Smooth muscle cell of the brain vasculature (primary cell): ENCODE measurements at regions not wholly inside any gene's neighbourhood (a gene's known extent, or its start where the extent isn't known, plus 50 kb on each side); places are given as distances from the start of the nearest gene placed in this dataset.

Experiments used
- DNase-seq: peaks from one replicate; pipeline ENCODE4 v3.0.0-alpha.2; 2012; ENCODE audit warnings: low read depth, low spot score

GRCh38 chr9:107734256-107735013, 244.9 kb upstream of the KLF4 start:
- DNase-seq, result no peak

GRCh38 chr9:107733523-107733894, 243.9 kb upstream of the KLF4 start:
- DNase-seq, result no peak

- DNase-seq, result no peak
Measured at GRCh38 chr9:107732781-107733522, 243.4 kb upstream of the KLF4 start.

- DNase-seq, result no peak
Measured at GRCh38 chr9:107731115-107731762, 241.7 kb upstream of the KLF4 start.

GRCh38 chr9:107730666-107731065, 241.1 kb upstream of the KLF4 start:
- no peak for DNase-seq

DNA sequence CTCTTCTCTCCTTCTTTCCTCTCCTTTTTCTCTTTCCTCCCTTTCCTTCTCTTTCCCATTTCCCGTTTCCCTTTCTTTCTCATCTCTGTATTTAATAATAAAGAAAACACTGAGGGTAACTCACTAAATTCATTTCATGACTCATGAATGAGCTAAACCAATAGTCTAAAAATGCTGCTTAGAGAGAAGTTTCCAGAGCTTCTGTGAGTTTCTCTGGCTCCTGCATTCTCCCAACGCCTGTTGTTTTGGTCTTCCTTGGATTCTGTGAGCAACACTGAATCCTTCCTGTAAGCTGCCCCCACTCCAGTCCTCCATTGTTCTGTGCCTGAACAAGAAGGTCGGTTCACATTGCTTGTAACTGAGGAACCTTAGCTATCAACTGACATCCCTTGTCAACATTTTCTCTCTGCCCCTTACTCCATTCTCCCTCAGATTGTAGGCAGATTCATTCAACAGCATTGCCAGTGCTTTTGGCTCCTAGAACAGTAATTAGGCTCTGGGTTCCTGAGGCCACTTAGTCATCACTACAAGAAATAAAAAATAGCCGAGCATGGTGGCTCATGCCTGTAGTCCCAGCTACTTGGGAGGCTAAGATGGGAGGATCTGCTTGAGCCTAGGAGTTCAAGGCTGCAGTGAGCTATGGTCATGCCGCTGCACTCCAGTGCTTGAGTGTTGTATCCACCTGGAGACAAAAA, 237.7 kb upstream of the KLF4 start:
- no peak for DNase-seq

- no peak for DNase-seq
Measured at GRCh38 chr9:107723015-107723414, 233.4 kb upstream of the KLF4 start.

- no peak for DNase-seq
Measured at GRCh38 chr9:107721705-107722245, 232.2 kb upstream of the KLF4 start.

GRCh38 chr9:107720501-107720900, 230.9 kb upstream of the KLF4 start:
- DNase-seq, result no peak

DNA sequence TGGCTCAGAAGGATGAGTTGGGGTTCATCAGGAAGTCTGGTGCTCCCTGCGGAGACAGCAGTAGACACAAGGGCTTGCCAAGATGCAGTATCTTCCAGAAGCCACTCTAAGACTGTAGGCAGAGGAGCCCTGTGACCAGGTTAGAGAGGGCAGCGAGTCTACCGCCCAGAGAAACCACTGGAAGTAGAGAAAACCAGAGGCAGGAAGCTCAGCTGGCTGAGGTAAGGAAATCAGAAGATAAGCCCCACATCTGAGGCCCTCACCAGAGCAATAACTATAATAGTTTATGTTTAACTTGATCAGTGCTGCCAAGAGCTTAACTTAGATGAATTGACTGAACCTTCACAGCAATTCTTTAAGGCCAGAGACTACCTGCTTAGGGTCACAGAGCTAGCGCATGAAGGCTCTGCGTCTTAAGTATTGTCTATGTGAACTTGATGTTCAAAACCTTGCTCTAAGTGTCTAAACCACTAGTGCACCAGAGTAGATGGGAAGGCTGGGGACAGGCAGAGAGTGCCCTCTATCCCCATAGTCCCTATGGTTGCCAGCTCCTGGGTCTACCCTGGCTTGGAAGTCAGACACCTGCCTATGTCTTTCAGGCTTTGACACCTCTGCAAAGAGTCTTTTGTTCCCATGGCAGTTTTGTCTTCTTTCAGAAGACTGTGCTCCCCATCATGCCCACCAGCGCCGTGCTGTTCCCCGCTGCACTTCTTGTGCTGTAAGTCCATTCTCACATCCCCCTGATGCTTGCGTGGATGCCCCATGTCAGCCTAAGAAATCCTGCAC, 228.2 kb upstream of the KLF4 start:
- DNase-seq, result no peak

- no peak for DNase-seq
Measured at GRCh38 chr9:107715740-107716139, 226.2 kb upstream of the KLF4 start.

GRCh38 chr9:107713470-107713869, 223.9 kb upstream of the KLF4 start:
- no peak for DNase-seq

GRCh38 chr9:107712390-107712789, 222.8 kb upstream of the KLF4 start:
- no peak for DNase-seq

DNA sequence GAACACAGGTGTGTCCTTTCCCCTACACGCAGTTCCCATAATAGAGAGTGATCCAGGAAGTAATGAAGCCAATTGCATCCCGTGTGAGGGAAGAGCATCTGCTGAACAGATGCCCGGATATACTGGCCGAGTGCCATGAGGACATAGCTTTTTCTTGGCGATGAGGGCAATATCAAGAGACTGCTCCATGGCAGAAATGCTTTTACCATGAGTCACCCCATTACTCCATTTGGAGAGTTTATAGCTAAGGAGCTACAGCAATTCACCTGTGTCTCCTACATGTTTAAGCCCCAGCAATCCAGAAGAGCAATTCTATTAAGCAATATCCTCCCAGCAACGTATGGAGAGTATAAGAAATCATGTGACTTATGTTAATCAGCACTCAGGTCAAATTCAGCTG, 222.0 kb upstream of the KLF4 start:
- DNase-seq, result no peak

DNA sequence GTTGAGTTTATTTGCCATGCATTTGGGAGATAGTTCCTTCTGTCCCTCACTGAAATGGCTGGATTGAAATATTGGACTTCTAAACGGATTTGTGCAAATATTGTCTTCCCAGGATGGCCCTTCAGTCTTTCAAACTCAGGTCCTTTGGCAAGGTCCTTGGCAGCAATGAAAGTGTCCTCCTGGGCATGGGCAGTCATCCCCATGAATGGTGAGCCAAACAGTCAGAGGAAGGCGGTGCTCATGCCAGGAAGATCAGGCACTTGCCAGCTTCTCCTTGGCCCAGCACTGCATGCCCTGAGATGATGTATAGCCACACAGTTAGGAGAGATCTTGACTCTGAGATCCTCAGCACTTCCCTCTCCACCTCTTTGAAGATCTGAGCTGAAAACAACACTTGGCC, 221.4 kb upstream of the KLF4 start:
- no peak for DNase-seq

GRCh38 chr9:107710546-107710945, 221.0 kb upstream of the KLF4 start:
- no peak for DNase-seq

GRCh38 chr9:107708791-107709190, 219.2 kb upstream of the KLF4 start:
- no peak for DNase-seq

- no peak for DNase-seq
Measured at GRCh38 chr9:107707915-107708441, 218.4 kb upstream of the KLF4 start.

- DNase-seq, result peak; percentile 58
Measured at GRCh38 chr9:107707428-107707837, 217.9 kb upstream of the KLF4 start.

DNA sequence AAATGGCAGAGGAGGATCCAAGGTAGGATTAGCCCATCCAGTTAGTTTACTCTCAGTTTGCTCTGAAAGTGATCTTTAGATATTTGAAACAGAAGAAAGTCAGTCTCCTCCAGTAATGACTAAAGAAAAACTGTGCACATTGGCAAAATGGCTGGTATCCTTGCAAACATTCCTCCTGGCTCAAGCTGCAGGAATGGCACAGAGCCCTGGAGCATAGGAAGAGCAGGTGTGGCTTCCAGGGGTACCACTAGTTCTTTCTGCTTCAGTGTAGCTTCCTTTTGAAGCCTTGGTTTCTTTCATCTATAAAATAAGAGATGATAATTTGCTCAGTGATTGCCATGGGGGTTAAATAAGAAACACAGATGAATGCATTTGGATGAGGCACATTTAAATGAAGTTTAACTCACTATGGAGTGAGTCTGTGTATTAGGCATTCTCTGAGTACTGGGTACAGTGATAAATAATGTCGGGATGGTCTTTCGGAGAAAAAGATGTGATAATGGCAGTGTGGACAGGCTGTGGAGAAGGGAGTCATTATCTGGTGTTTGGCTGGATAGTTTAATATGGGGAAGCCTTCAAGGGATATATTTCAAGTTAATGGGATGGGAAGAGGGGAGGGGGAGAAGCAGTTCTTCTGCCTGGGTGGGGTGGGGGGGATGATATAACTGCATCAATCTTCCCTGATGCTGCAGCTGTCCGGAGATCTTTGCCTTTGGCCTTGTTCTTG, 217.3 kb upstream of the KLF4 start:
- DNase-seq, result no peak
